ENCODE measurements at regions not wholly inside any gene's neighbourhood (a gene's known extent, or its start where the extent isn't known, plus 50 kb on each side); places are given as distances from the start of the nearest gene placed in this dataset.
"Not testable (repeated sequence)": the region's sequence is repeated elsewhere in the genome, so short reads cannot be mapped to it uniquely, and the experiment has no call there.

DNA sequence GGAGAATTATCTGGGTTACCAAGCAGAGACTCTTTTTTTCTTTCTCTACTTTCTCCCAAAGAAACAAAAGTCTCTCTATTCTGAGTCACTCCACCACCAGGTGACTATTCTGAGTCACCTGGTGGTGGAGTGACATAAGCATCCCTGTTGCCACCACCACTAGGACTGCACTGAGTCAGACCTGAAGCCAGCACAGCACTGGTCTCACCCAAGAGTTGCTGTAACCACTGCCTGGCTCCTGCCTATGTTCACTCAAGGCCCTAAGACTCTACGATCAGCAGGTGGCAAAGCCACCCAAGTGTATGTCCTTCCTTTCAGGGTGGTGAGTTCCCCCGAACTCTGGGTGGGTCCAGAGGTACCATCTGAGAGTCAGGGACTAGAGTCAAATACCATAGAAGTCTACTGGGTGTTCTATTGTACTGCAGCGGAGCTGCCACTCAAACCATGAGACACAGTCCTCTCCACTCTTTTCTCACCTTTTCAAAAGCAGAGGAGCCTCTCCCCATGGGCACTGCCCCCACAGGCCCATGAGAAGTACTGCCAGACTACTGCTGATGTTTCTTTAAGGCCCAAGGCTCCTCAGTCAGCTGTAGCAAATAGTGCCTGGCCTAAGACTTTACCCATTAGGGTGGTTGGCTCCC, 209.6 kb upstream of the IRS4 start:
- no peak overlapping the region for H3K27ac ChIP-seq
- TF ChIP-seq, protein P1, sequence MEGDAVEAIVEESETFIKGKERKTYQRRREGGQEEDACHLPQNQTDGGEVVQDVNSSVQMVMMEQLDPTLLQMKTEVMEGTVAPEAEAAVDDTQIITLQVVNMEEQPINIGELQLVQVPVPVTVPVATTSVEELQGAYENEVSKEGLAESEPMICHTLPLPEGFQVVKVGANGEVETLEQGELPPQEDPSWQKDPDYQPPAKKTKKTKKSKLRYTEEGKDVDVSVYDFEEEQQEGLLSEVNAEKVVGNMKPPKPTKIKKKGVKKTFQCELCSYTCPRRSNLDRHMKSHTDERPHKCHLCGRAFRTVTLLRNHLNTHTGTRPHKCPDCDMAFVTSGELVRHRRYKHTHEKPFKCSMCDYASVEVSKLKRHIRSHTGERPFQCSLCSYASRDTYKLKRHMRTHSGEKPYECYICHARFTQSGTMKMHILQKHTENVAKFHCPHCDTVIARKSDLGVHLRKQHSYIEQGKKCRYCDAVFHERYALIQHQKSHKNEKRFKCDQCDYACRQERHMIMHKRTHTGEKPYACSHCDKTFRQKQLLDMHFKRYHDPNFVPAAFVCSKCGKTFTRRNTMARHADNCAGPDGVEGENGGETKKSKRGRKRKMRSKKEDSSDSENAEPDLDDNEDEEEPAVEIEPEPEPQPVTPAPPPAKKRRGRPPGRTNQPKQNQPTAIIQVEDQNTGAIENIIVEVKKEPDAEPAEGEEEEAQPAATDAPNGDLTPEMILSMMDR (conservative IDR thresholded peaks at IDR 0.05) = no peak

DNA sequence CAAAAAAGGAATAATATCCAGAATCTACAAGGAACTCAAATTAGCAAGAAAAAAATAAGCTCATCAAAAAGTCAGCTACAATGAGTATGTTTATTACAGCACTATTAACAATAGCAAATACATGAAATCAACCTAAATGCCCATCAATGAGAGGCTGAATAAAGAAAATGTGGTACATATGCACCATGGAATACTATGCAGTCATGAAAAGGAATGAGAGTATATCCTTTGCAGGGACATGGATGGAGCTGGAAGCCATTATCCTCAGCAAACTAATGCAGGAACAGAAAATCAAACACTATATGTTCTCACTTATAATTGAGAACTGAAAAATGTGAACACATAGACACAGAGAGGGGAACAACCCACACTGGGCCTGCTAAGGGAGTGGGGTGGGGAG, 178.4 kb upstream of the IRS4 start:
- H3K27ac ChIP-seq = no peak overlapping the region
- TF ChIP-seq, protein P1 (conservative IDR thresholded peaks at IDR 0.05) = no peak

DNA sequence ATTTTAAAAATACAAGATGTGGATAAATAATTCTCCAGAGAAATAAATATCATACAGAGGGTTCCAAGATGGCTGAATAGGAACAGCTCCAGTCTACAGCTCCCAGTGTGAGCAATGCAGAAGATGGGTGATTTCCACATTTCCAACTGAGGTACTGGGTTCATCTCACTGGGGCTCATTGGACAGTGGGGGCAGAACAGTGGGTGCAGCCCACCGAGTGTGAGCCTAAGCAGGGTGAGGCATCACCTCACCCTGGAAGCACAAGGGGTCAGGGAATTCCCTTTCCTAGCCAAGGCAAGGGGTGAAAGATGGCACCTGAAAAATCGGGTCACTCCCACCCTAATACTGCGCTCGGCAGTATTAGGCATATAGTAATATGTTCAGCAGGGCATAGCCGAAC, 167.5 kb upstream of the IRS4 start:
- H3K27ac ChIP-seq = not testable (repeated sequence)

DNA sequence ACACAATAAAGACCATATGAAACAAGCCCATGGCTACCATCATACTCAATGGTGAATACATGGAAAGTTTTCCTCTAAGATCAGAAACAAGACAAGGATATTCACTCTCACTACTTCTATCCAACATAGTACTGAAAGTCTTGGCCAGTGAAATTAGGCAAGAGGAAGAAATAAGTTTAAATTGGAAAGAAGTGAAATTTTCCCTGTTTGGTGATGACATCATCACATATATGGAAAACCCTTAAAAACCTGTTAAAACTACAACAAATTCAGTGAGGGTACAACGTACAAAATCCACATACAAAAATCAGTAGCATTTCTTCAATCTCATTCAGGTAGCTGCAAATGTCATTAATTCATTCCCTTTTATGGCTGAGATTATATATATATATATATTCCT, 164.0 kb upstream of the IRS4 start:
- H3K27ac ChIP-seq = no peak overlapping the region
- TF ChIP-seq, protein P1 (conservative IDR thresholded peaks at IDR 0.05) = no peak

DNA sequence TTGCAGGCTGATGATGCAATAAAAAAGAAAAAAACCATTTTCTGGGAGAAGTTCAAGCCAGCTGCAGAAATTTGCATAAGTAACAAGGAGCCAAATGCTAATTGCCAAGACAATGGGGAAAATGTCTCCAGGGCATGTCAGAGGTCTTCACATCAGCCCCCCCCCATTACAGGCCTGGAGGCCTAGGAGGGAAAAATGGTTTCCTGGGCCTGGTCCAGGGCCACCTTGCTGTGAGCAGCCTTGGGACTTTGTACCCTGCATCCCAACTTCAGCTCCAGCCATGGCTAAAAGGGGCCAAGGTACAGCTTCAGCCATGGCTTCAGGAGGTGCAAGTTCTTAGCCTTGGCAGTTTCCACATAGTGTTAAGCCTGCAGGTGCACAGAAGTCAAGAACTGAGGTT, 160.0 kb upstream of the IRS4 start:
- H3K27ac ChIP-seq = not testable (repeated sequence)

DNA sequence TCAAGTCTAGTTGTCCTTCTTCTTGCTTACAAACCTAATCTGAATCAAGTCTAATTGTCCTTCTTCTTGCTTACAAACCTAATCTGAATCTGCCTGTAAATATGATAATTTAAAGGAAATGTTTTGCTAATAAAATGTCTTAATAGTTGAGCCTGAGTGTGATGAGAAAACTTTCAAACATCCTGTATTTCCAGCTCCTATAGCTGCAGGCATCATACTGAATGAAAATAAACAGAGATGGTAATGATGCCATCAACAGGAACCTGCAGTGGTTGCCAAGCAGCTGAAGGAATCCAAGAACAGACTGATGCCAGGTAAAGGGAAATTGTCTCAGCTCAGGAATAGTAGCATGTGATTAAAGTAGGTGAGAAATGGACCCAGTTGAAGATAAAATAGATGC, 156.1 kb upstream of the IRS4 start:
- TF ChIP-seq, protein P1 (conservative IDR thresholded peaks at IDR 0.05) = no peak
- no peak overlapping the region for H3K27ac ChIP-seq

DNA sequence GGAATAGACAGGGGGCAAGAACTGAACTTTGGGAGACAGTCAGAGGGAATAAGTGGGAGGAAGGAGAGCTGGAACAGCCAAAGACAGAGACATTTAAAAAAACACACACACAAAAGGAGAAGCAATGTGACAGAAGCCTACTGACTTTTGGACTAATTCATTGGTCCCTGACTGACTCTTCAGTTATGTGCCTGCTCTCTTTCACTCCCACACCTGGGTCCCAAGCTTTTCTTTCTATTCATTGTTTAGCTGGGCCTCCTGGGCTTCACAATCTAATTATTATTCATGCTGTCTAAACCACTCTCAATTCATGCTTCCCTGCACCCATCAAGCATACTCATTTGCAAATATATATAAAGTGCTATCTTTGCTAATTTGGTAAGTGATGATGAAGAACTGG, 139.2 kb upstream of the IRS4 start:
- no peak overlapping the region for H3K27ac ChIP-seq
- TF ChIP-seq, protein P1 (conservative IDR thresholded peaks at IDR 0.05) = no peak

DNA sequence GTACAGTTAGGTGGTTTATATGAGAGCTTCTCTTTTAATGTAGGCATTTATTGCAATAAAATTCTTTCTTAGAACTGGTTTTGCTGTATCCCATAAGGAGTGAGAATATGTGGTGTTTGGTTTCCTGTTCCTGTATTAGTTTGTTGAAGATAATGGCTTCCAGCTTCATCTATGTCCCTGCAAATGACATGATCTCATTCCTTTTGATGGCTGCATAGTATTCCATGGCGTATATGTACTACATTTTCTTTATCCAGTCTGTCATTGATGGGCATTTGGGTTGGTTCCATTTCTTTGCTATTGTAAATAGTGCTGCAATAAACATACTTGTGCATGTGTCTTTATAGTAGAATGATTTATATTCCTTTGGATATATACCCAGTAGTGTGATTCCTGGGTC, 106.7 kb upstream of the IRS4 start:
- H3K27ac ChIP-seq = not testable (repeated sequence)

DNA sequence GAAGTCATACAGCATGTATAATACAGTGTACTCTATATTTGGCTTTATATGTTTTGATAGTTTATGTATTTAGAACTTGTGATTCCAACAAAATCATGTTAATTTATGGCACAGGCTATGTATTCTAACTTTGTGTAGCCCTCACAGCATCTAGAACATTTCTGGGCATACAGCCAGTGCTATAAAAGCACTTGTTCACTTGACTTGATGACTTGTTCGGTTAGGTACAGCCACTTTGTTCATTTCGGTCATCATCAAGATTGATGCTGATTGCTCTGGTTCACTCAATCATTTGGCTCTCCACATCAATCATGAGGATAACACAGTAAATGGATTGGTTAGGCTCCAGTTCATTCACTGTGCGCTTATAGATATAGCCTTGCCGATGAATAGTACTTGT, 97.6 kb upstream of the IRS4 start:
- TF ChIP-seq, protein P1 (conservative IDR thresholded peaks at IDR 0.05) = no peak
- no peak overlapping the region for H3K27ac ChIP-seq

Data from VCaP (cell line).